Tibial artery (tissue), 4 donors: ENCODE measurements at regions not wholly inside any gene's neighbourhood (a gene's known extent, or its start where the extent isn't known, plus 50 kb on each side); places are given as distances from the start of the nearest gene placed in this dataset.

ENCODE experiments used
- DNase-seq, 2 donors: peaks; one replicate each; pipeline ENCODE4 v3.0.0-alpha.2; 2019
- H3K27ac ChIP-seq, 2 donors: fragments of 200-600 bp; sonication (generic) in 1 of 2; 1 replicate in 1 of 2; 2 replicates in 1 of 2; pipeline ENCODE4 v1.5.1; 2018 to 2019; ENCODE audit warnings: mild to moderate bottlenecking in 1 of 2
- H3K27me3 ChIP-seq, 2 donors: fragments of 200-600 bp; sonication (generic) in 1 of 2; one replicate each; pipeline versions ENCODE4 v1.5.1 to v1.6.0; 2016 to 2019
- H3K36me3 ChIP-seq, 3 donors: fragments of 200-600 bp; sonication (generic) in 2 of 3; one replicate each; pipeline ENCODE4 v1.5.1; 2016 to 2019; ENCODE audit warnings: mild to moderate bottlenecking in 2 of 3
- H3K4me1 ChIP-seq, 4 donors: fragments of 200-600 bp; sonication (generic) in 2 of 4; 1 replicate in 3 of 4; 2 replicates in 1 of 4; pipeline ENCODE4 v1.5.1; 2016 to 2019
- H3K4me3 ChIP-seq, 2 donors: fragments of 200-600 bp; sonication (generic) in 1 of 2; 1 replicate in 1 of 2; 2 replicates in 1 of 2; pipeline ENCODE4 v1.5.1; 2018 to 2019; ENCODE audit warnings: mild to moderate bottlenecking in 2 of 2
- H3K9me3 ChIP-seq, 3 donors: fragments of 200-600 bp; sonication (generic) in 1 of 3; one replicate each; pipeline ENCODE4 v1.5.1; 2016 to 2019
- CTCF ChIP-seq, 2 experiments: fragments of 200-600 bp in 1 of 2; fragments of 450-650 bp in 1 of 2; IDR thresholded peaks; one replicate each; pipeline ENCODE4 v1.5.1; 2017 to 2019; ENCODE audit warnings: antibody characterized with exemption in 2 of 2, mild to moderate bottlenecking in 1 of 2, moderate library complexity in 1 of 2
- intact Hi-C: fragments of 100-400 bp; cut with DNase I; formaldehyde crosslinking; loops from one replicate; pipeline ENCODE4 v1.15.0; 2023; ENCODE audit warnings: low total_unique reads

GRCh38 chr13:111844222-111844671, 222.7 kb upstream of the SOX1 start:
- no peaks in the 10 kb centered on the region for H3K9me3 ChIP-seq
- peak in 1 of 2 donors; percentile 46 for DNase-seq

GRCh38 chr13:111844682-111845081, 222.3 kb upstream of the SOX1 start:
- intact Hi-C loops, result no loop called here
- DNase-seq, result peak in 1 of 2 donors; percentile 42
- TF ChIP-seq CTCF (IDR thresholded peaks at IDR 0.05), result no peak
- H3K4me1 ChIP-seq, result no peaks in the 10 kb centered on the region
- no peak overlapping the region for H3K4me3 ChIP-seq
- no peaks in the 10 kb centered on the region for H3K9me3 ChIP-seq
- peaks cover 0 to 17% of the 10 kb centered on the region in 2 donors for H3K27me3 ChIP-seq
- no peaks in the 10 kb centered on the region for H3K36me3 ChIP-seq
- no peak overlapping the region for H3K27ac ChIP-seq

More at GRCh38 chr13:111844222-111844671, 222.7 kb upstream of the SOX1 start:
- intact Hi-C loops, result no loop called here
- Histone ChIP-seq H3K36me3 (no peaks in the 10 kb centered on the region), H3K27me3 (peaks cover 0 to 16% of the 10 kb centered on the region in 2 donors), H3K4me3 (no peak overlapping the region), H3K4me1 (no peaks in the 10 kb centered on the region), H3K27ac (no peak overlapping the region)
- TF ChIP-seq CTCF (IDR thresholded peaks at IDR 0.05), result no peak

DNA sequence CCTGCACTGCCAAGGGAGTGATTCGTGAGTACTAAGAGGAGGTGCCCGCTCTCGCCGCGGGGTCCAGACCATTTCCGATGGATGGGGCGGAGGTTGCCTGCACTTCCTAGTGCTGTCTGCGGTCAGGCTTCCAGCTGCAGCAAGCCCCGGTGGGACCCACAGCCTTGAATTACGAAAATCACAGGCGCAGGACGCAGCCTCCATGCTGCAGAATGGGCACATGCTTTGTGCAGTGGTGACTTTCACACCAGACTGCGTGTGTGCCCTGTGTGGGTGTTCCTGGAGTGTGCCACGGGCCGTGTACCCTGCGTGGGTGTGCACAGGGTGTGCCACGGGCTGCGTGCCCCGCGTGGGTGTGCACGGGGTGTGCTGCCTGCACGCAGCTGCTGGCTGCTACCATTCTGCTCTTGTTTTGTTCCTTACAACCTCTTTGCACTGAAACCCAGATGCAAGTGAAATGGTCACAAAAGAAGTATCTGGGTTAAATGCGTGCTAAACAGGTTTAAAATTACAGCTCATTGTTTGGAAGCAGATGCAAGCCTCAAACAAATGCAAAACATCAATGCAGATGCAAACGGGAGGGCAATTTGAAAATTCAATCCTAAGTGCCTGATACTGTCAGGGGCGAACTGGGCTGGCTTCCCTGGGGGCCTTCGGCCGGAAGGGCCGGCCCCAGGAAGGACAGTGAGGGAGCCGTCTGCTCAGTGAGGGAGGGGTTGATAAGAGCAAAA, 221.2 kb upstream of the SOX1 start:
- no peaks in the 10 kb centered on the region for H3K9me3 ChIP-seq
- peaks cover 0 to 23% of the 10 kb centered on the region in 2 donors for H3K27me3 ChIP-seq
- no peaks in the 10 kb centered on the region for H3K36me3 ChIP-seq
- no peaks in the 10 kb centered on the region for H3K4me1 ChIP-seq
- no peak overlapping the region for H3K27ac ChIP-seq
- DNase-seq, result peak in 1 of 2 donors; percentile 35
- no peak overlapping the region for H3K4me3 ChIP-seq
- intact Hi-C loops, result no loop called here
- TF ChIP-seq CTCF (IDR thresholded peaks at IDR 0.05), result no peak

DNA sequence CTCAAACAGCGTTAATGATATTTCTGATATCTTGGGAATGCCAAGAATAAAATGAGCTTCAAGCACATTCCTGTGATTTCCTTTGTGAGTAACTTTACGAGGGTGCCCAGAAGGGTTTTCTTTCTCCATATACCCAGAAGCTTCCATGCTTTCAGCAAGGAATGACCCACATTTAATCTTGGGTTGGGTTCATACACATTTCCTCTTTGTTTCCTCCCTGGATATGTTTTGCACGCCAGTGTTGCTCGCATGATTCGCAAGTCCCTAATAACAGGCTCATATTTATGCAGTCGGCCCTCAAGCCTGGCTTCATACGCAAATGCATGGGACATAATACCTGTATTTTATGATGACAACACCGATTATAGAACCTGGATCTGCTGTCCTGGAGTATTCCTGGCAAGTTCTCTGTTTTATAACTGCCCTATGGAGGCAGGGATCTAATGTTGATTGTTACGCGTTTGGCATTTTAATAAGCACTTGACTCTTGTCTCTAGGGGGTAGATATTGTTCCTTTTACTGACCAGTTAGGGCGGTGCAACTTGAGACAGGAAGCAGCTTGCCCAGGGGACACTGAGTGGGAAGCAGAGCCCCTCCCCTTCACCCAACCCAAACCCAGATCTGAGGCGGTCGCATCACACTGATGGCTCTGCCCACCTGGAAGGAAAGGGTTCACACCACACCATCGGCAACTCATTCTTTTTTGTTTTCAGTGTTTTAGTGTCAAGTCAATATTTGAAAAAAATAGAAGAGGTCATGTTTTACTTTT, 220.4 kb upstream of the SOX1 start:
- intact Hi-C loops, result no loop called here
- no peak for DNase-seq
- Histone ChIP-seq H3K4me1 (no peaks in the 10 kb centered on the region), H3K4me3 (no peak overlapping the region), H3K27me3 (peaks cover 0 to 23% of the 10 kb centered on the region in 2 donors), H3K9me3 (no peaks in the 10 kb centered on the region), H3K36me3 (no peaks in the 10 kb centered on the region), H3K27ac (no peak overlapping the region)
- TF ChIP-seq CTCF (IDR thresholded peaks at IDR 0.05), result no peak

DNA sequence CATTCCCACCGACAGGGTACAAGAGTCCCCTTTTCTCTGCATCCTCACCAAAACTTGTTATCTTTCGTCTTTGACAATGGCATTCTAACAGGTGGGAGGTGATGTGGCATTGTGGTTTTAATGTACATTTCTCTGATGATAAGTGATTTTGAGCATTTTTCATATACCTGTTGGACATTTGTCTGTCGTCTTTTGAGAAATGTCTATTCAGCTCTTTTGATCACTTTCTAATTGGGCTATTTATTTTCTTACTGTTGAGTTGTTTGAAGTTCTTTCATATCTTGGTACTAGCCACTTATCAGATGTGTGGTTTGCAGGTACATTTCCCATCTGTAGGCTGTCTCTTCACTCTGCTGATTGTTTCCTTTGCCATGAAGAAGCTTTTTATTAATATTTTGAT, 219.0 kb upstream of the SOX1 start:
- peaks cover 0 to 29% of the 10 kb centered on the region in 2 donors for H3K27me3 ChIP-seq
- intact Hi-C loops, result no loop called here

More for the DNA sequence above, 219.0 kb upstream of the SOX1 start:
- no peak for DNase-seq
- no peak overlapping the region for H3K4me3 ChIP-seq
- no peaks in the 10 kb centered on the region for H3K9me3 ChIP-seq
- TF ChIP-seq CTCF (IDR thresholded peaks at IDR 0.05), result no peak
- no peaks in the 10 kb centered on the region for H3K4me1 ChIP-seq
- no peaks in the 10 kb centered on the region for H3K36me3 ChIP-seq
- H3K27ac ChIP-seq, result no peak overlapping the region
